Lower lobe of right lung (tissue), 2 donors: ENCODE measurements at regions not wholly inside any gene's neighbourhood (a gene's known extent, or its start where the extent isn't known, plus 50 kb on each side); places are given as distances from the start of the nearest gene placed in this dataset.

Experiments
- ATAC-seq, 2 donors: fragments of 200-7000 bp; cut with Tn5 transposase; one replicate each; pipeline ENCODE4 v1.9.1; 2020 to 2022; ENCODE audit warnings: mild to moderate bottlenecking in 2 of 2, moderate library complexity in 2 of 2
- DNase-seq: peaks from one replicate; pipeline ENCODE4 v3.0.0-alpha.2; 2020
- H3K27ac ChIP-seq: fragments of 200-600 bp; one replicate; pipeline ENCODE4 v1.8.0; 2022
- H3K27me3 ChIP-seq: fragments of 200-600 bp; one replicate; pipeline ENCODE4 v1.8.0; 2022; ENCODE audit warnings: low read depth
- H3K36me3 ChIP-seq: fragments of 200-600 bp; one replicate; pipeline ENCODE4 v1.8.0; 2022; ENCODE audit warnings: mild to moderate bottlenecking
- H3K4me1 ChIP-seq: fragments of 200-600 bp; one replicate; pipeline ENCODE4 v1.8.0; 2022
- H3K4me3 ChIP-seq: fragments of 200-600 bp; one replicate; pipeline ENCODE4 v1.8.0; 2022; ENCODE audit warnings: mild to moderate bottlenecking
- H3K9me3 ChIP-seq: fragments of 200-600 bp; one replicate; pipeline ENCODE4 v1.8.0; 2022
- intact Hi-C: fragments of 100-400 bp; cut with DNase I; formaldehyde crosslinking; loops from one replicate; pipeline ENCODE4 v1.11.0; 2022
- TF ChIP-seq, protein P1 (sequence below): fragments of 200-600 bp; IDR thresholded peaks from one replicate; pipeline ENCODE4 v1.8.0; 2022; ENCODE audit warnings: antibody characterized with exemption, mild to moderate bottlenecking
- donor health status: DM: no; HTN: yes; CAD: no; lungs with severe emphysema.

DNA sequence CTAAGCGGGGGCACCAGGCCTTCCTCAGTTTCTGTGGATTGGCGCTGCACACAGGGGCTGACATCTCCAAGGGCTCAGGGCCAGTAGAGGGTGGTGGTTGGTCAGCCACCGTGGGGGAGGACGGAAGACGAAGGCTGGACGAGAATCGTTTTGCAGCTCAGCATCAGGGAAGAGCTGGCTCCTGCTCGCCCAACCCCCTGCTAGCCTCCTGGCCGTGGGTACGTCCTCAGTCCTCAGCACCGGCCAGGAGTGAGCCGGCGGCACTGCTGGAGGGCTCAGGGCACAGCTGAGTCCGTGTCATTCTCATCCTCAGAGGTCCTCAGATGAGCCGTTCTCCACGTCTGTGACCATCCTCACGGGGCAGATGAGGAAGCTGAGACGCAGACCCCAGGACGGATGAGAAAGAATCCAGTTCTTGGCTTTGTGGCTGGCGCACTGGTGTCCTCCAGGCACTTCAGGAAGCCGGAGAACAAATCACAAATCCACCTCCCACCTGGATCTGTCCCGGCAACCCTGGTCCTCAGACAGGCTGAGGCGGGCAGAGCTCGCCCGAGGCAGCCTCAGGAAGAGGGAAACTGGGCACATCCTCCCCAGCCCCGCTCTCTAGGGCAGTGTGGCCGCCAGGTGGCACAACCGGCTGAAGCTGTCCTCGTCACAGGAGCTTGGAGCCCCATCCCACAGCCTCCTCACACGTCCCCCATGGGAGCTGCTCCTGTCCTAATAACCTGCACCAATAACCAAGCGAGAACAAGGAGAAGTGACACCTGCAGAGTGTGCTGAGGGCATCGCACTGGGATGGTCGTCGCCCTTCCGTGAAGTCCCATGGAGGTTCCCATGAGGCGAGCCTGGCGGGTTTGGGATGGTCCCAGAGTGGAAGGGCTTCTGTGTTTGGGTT lies 393.7 kb downstream of the BRD1 start:
- Histone ChIP-seq H3K4me1 (no peaks in the 10 kb centered on the region), H3K27ac (no peak overlapping the region), H3K4me3 (no peak overlapping the region), H3K9me3 (no peaks in the 10 kb centered on the region), H3K36me3 (no peaks in the 10 kb centered on the region), H3K27me3 (peaks cover 8% of the 10 kb centered on the region)
- no peak for ATAC-seq
- no peak for DNase-seq
- TF ChIP-seq, protein P1, sequence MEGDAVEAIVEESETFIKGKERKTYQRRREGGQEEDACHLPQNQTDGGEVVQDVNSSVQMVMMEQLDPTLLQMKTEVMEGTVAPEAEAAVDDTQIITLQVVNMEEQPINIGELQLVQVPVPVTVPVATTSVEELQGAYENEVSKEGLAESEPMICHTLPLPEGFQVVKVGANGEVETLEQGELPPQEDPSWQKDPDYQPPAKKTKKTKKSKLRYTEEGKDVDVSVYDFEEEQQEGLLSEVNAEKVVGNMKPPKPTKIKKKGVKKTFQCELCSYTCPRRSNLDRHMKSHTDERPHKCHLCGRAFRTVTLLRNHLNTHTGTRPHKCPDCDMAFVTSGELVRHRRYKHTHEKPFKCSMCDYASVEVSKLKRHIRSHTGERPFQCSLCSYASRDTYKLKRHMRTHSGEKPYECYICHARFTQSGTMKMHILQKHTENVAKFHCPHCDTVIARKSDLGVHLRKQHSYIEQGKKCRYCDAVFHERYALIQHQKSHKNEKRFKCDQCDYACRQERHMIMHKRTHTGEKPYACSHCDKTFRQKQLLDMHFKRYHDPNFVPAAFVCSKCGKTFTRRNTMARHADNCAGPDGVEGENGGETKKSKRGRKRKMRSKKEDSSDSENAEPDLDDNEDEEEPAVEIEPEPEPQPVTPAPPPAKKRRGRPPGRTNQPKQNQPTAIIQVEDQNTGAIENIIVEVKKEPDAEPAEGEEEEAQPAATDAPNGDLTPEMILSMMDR, result no peak
- intact Hi-C loops, result no loop called here

DNA sequence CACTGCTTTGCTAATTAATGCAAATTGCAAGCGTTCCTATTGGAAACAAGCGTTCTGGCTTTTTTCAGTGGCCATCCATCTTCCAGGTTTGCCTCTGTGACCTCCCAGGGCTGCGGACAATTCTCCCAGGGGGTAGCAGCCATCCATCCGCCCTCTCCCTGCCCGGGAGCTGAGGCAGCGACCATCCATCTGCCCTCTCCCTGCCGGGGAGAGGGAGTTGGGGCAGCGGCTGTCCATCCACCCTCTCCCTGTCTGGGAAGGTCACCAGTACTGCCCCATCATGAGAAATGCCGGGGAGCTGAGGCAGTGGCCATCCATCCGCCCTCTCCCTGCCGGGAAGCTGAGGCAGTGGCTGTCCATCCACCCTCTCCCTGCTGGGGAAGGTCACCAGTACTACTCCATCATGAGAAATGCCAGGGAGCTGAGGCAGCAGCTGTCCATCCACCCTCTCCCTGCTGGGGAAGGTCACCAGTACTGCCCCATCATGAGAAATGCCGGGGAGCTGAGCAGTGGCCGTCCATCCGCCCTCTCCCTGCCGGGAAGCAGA lies 394.7 kb downstream of the BRD1 start:
- H3K4me3 ChIP-seq, result no peak overlapping the region
- TF ChIP-seq, protein P1, result no peak
- ATAC-seq (no peak), DNase-seq (no peak)
- no peaks in the 10 kb centered on the region for H3K36me3 ChIP-seq
- intact Hi-C loops, result no loop called here
- H3K27me3 ChIP-seq, result peaks cover 8% of the 10 kb centered on the region
- H3K27ac ChIP-seq, result no peak overlapping the region
- no peaks in the 10 kb centered on the region for H3K4me1 ChIP-seq
- no peaks in the 10 kb centered on the region for H3K9me3 ChIP-seq

DNA sequence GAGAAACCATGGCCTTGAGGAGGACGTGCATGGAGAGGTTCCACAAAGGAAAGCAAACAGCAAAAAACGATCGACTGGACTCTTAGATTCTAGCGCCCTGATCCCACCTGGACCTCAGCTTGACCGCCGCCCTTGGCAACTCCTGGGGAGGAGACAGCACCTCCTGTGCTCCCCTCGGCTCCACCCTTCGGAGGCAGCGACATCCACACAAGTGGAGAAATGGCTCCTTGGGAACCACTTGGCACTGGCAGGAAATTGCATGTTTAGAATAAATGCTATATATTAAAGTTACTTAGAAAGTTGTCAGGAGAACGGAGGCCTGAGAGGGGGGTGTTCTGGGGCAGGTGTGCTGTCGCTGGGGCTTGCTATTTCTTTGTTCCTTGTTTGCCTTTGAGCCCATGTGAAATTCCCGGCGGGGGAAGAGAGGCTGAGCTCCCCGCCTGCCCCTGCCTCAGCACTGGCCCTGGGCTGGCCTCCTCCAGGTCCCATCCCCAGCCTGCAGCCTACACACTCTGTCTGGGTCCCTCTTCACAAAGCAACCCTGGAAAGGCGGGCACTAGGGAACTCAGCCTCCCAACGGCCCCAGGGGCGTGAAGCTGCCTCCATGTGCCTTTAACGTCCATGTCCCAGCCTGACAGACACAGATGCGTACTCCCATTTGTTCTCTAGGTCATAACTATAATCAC lies 395.3 kb downstream of the BRD1 start:
- H3K4me1 ChIP-seq, result no peaks in the 10 kb centered on the region
- TF ChIP-seq, protein P1, result no peak
- intact Hi-C loops, result no loop called here
- no peak overlapping the region for H3K27ac ChIP-seq
- no peak overlapping the region for H3K4me3 ChIP-seq
- no peaks in the 10 kb centered on the region for H3K36me3 ChIP-seq
- ATAC-seq (no peak), DNase-seq (no peak)
- peaks cover 8% of the 10 kb centered on the region for H3K27me3 ChIP-seq
- no peaks in the 10 kb centered on the region for H3K9me3 ChIP-seq

DNA sequence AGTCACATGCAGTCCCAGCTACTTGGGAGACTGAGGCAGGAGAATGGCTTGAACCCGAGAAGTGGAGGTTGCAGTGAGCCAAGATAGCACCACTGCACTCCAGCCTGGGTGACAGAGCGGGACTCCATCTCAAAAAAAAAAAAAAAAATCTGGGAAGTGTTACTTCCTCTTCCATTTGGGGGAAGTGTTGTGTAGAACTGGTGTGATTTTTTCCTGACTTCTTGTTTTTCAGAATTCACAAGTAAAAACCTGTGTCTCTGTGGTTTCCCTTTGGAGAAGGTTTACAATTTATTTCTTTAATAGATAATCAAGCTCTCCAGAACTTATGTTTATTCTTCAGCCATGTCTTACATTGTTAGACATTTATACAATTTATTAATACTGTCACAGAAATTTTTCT lies 396.1 kb downstream of the BRD1 start:
- ATAC-seq, result no peak
- H3K27me3 ChIP-seq, result peaks cover 8% of the 10 kb centered on the region

DNA sequence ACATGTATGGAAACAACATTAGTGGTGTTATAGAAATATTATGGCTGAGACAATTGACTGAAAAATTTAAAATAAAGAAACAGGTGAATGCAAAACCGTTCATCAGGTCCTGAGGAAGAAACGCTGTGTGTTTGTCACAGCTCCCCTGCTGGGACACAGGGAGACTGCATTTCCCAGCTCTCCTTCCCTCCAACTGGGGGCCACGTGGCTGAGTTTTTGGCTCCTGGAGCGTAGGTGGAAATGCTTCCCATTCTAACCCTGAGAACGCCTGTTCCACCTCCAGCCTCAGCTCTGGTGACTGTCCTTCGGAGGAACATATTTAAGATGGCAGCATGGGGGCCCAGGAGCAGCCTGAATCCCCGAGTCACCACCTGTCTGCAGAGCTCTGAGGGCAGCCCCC lies 398.6 kb downstream of the BRD1 start:
- H3K27ac ChIP-seq, result no peak overlapping the region
- intact Hi-C loops, result no loop called here
- TF ChIP-seq, protein P1, result no peak
- no peak for DNase-seq
- no peak for ATAC-seq
- no peaks in the 10 kb centered on the region for H3K9me3 ChIP-seq
- H3K4me3 ChIP-seq, result no peak overlapping the region
- H3K27me3 ChIP-seq, result peaks cover 6% of the 10 kb centered on the region
- H3K36me3 ChIP-seq, result no peaks in the 10 kb centered on the region
- H3K4me1 ChIP-seq, result no peaks in the 10 kb centered on the region

More for the DNA sequence above, 396.1 kb downstream of the BRD1 start:
- Histone ChIP-seq H3K4me1 (no peaks in the 10 kb centered on the region), H3K4me3 (no peak overlapping the region), H3K36me3 (no peaks in the 10 kb centered on the region), H3K9me3 (no peaks in the 10 kb centered on the region), H3K27ac (no peak overlapping the region)
- DNase-seq, result no peak
- intact Hi-C loops, result no loop called here
- TF ChIP-seq, protein P1, result no peak
